HS-27A (cell line): ENCODE measurements at regions not wholly inside any gene's neighbourhood (a gene's known extent, or its start where the extent isn't known, plus 50 kb on each side); places are given as distances from the start of the nearest gene placed in this dataset.

Source experiments
- DNase-seq: peaks from one replicate; pipeline ENCODE4 v3.0.0-alpha.2; 2012; ENCODE audit warnings: low read depth, missing footprints

DNA sequence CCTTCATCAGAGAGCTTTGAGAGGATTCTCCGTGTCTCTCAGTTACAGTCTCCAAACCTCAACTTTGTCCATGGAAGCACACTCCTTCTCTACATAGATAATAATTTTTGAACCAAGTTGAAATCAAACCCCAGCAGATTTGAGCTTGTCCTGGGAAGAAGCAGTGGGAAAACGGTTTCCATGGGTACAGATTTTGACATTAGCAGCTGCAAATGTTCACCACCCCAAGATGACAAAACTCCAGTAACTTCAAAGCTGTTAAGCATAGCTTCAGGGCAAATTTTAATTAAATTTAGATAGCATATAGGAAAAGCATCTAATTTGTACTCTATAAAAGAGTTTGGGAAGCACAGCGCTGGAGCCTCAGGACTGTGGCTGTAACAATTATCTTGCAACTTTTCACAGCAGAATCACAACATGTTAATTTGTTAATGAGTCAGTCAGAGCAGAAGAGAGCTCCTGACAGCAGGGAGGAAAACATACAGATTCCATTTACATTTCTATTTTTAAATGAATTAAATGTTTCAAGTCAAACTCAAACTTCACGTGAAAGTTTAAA lies 240.7 kb downstream of the BMP7 start:
- no peak for DNase-seq

DNA sequence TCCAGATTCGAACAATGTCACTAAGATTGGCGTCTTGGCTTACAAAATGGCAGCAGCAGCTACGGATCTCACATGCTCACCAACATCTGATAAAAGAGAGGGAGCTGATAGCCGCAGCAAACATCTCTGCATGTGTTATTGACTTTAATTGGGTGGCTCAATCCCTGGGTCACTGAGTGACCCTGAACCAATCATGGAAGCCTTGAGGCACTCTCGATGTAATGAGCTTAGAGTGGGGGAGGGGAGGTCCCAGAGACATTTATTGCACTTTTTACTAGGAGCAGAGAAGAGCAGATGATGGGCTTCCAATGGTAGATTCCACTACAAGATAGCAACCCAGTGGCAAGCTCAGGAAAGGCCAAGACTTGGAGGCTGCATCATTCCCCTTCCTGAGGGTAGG lies 238.7 kb downstream of the BMP7 start:
- DNase-seq, result no peak

DNA sequence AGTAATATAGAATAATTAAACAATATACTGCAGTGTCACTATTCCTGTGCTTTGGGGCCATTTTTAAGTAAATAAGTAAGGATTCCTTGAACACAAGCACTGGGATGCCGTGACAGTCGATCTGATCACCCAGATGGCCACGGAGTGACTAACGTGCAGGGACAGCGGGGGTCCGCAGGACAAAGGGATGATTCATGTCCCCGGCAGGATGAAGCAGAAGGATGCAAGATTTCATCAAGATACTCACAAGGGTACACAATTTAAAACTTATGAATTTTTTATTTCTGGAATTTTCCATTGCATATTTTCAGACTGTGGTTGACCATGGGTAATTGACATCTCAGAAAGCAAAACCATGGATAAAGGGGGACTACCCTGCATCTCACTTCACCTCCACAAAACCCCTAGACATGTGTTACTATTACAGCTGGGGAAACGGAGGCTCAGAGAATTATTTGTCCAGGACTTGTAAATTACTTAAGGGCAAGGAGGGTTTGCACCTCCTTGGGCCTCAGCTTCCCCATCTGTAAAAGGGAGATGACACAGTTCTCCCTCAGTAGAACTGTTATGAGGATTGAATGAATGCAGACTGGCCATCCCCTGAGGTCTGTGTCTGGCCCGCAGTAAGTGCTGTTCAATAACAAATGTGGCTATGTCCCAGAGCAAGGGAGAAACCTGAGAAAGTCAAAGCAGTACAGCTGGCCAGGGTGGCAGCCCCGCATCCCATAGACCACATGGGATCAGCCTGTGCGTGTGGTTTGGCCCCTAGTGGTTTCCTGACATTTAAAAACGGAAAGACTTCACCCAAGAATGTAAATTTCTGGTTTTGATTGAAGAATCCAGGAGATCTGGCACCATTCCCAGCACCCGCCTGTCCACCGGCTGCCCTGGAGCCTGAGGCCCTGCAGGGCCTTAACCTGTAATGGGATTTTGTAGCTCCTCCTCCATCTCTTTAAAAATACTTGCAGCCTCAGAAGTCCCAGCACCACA lies 235.5 kb downstream of the BMP7 start:
- DNase-seq, result no peak

DNA sequence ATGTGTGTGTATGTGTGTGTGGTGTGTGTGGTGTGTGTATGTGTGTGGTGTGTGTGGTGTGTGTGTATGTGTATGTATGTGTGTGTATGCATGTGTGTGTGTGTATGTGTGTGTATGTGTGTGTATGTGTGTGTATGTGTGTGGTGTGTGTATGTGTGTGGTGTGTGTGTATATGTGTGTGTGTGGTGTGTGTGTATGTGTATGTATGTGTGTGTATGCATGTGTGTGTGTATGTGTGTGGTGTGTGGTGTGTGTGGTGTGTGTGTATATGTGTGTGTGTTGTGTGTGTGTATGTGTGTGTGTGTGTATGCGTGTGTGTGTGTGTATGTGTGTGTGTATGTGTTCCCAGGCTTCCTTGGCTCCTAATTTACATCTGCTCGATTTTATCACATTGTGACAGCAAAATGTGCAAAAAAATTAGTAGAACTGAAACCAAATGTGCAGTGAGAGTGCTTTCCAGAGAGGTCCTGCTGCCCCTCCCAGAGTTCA lies 234.5 kb downstream of the BMP7 start:
- no peak for DNase-seq

DNA sequence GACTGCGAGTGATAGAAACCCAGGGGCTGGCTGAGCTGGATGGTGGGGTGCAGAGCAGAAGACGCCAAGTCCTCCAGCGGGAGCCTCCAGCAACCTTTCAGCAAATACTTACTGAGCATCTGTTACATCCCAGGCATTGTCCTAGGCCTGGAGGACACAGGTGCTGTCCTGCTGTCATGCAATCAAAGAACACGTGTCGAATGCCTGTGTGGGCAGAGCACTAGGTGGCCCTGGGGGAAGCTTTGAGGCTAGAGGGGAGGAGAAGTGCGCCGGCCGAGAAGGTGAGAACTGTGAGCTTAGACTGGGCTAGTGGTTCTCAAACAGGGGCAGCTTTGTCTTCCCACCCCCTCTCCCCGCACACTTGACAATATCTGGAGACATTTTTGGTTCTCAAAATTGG lies 233.6 kb downstream of the BMP7 start:
- DNase-seq, result no peak

DNA sequence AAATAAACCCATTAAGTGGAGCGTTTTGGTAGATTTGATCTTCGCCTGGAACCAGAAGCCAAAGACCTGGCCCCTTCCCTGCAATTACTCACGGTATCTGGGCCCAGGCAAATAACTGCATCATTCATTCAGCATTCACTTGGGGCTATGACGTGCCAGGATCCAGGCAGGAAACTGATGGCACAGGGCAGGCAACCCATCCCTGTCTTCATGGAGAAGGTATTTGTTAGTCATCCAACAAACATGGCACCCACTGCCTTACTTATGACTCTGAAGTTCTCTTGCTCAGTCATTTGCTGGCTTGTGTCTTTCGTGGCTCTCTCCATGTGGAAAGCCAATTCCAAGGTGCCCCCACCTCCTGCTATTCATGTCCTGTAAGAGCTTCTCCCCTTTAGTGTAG lies 232.4 kb downstream of the BMP7 start:
- DNase-seq, result no peak

DNA sequence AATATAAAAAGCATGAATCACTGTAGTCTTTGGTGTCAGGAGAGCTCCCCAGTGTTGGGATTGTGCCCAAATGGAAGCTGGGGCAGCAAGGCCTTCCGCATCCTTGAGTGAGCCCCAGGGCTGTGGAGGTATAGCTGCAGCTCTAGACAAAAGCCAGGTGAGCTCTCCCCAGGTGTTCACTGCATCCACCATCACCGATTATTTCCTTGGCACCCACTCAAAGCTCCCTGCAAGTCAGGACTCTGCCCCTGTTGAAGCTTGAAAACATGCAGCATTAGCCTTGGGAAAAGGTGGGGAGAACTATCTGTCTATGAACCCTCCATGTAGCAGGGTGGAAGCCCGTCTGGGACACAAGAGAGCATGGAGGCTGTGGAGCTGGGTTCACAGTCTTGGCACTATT lies 228.8 kb downstream of the BMP7 start:
- DNase-seq, result no peak

DNA sequence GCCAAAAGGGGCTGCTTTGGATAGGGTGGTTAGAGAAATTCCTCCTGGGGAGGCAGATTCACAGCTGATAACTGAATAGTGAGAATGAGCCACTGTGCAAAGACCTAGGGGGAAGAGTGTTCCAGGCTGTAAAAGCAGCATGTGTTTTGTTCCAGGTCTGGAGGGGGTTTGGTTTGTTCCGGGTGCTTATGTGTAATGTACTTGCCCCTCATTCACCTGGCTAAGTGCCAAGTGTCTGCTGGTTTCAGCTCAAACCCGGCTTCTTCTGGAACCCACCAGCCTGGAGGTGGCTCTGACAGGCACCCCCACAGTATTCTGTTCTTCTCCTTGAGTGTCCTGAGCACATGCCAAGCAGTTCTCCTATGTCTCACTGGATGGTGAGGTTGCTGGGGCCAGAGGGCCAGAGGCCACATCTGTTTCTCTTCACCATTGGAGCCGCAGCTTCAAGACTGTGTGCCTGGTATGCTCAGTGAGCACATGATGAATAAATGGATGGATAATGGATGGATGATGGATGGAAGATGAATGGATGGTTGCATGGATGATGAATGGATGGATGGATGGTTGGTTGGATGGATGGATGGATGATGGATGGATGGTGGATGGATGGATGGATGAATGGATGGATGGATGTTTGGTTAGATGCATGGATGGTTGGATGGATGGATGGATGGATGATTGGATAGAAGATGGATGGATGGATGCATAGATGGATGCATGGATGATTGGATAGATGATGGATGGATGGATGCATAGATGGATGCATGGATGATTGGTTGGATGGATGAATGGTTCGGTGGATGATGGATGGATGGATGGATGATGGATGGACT lies 227.6 kb downstream of the BMP7 start:
- no peak for DNase-seq

DNA sequence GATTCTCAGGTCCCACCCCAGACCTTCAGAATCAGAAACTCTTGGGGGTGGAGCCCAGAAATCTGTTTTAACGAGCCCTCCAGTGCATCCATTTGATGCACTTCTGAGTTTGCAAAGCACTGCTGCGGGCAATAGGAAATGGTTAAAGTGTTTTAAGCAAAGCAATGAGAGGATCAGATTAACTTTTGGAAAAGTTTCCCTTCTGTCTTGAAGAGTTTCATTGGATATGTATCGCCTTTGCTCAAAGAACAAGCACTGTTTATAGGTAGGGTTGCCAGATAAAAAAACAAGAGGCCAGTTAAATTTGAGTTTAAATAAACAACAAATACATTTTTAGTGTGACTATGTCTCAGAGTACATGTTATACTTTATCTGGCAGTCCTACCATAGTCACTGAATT lies 226.0 kb downstream of the BMP7 start:
- no peak for DNase-seq

DNA sequence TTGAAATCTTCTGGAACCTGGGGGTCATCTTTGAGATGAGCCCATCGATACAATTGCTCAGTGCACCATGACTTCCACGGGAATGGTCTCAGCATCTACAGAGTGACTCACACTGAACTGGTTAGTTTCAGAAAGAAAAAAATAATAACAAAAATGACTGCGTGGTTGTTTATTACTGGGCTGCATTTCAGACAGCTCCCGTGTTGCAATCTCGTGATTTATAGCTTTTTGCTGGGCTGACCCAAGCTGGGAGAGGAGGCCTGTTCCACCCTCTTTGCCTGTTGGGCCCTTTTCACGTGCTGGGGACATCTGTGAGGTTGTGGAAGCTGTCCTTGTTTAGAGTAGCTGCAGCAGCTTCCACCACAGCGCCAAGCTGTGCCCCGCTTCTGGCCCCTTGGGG lies 225.5 kb downstream of the BMP7 start:
- DNase-seq, result no peak

DNA sequence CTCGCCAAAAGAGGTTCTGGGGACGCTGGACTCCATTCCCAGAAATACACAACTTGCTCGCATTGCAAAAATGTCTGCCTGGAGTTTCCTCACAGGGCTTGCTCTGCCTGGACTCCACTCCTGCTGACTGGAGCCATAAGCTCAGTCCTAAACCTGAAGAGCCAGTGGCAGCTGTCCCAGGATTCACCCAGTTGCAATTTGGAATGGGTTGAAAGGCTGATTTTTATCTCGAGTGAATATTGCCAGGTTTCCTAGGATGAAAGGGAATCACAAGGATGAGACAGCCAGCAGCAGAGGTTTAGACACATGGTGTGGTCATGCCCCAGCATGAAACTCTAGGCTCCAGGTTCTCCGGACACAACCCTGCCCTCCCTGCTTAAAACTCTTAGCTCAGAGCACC lies 223.3 kb downstream of the BMP7 start:
- no peak for DNase-seq

DNA sequence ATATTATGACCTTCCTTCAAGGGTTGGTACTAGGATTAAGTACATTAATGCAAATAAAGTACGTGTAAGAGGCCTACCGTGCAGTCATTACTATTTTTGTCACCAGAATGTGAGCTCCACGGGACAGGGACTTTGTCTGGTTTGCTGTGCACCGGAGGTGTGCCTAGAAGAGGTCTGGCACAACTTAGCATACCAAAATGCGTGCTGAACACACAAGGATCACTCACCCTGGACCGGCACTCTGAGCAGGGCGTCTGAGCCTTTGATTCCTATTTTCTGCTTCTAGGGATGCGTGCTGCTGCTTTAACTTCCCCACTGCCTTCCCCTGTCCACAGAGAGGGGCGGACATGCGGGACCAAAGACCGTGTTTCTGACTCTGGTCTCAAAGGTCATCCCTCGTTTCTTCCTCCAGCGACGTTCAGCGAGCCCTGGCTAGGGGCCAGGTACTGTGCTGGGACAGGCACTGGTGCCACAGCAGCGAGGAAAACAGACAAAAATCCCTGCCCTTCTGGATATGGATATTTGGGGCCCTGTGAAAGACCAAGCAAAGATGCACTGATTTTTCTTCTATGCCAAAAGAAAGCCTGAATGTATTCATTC lies 222.7 kb downstream of the BMP7 start:
- no peak for DNase-seq

DNA sequence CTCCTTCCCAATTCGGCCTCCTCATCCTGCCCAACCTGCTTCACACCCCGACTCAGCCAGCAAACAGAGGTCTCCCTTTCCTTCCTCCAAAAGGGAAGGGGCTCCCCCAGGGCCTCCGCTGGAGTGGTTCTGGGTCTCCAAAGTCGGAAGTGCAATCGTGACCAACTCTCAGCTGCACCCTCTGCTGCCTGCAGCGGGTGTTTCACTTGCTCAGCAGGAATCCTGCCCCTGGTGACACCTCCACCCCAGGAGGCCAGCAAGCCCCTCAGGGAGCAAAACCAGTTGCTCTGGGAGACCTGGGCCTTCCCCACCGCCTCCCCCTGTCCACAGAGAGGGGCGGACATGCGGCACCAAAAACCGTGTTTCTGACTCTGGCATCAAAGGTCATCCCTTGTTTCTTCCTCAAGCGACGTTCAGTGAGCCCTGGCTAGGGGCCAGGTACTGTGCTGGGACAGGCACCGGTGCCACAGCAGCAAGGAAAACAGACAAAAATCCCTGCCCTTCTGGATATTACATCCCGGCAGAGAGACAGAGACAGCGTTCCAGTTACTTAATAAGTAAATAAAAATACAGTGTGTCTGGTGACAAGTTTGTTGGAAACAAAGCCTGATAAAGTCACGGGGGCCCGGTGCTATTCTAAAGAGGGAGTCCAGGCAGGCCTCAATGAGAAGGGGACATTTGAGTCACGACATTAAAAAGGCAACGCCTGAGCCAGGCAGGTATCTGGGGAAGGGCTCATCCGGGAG lies 219.0 kb downstream of the BMP7 start:
- DNase-seq, result no peak

DNA sequence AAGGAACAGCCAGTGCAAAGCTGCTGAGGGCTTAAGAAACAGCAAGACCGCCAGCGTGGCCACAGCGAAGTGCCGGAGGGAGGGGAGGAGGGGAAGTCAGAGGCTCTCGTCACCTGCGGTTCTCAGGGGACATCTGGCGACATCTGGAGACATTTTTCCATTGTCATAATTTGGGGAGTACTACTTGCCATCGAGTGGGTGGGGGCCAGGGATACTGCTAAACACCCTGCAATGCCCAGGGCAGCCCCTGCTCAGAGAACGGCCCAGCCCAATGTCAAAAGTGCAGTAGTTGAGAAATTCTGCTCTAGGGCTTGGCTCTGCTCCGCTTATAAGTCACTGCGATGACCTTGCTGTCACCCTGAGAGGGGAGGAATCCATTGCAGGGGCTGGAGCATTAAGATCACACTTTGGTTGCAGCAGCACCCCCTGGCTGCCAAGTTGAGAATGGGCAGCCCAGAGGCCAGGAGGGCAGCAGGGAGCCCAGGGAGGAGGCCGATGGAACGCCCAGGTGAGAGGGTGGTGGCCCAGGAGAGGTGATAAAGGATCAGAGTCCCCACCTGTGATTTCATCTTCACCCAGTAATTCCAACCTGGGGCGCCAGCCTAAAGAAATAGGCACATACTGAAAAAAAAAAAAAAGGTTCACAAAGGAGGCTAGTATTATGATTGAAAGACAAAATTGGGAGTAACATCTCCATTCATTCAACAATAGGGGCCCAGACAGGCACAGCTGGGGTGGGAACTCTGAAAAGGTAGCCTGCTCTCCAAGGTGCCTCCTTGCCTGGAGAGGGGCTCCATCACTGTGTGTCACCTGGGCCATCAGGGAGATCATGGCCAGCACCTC lies 218.2 kb downstream of the BMP7 start:
- DNase-seq, result no peak

DNA sequence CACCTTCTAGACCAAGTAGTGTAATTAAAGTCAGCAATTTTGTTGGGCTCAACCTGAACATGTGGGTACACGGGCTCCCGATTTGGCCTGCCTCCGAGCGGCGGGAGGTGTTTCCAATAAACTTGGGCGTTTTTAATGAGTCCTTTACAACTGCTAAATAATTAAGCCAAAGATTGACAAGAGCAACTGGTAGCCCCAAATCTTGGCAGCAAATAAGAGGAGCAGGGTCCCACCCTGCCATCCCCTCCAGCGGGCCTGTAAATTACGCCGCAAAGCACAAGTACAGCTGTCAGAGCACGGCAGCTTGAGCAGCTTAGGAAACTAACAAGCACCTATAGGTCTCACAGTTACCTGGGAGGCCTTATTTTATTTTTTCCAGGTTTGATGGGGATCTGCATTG lies 217.1 kb downstream of the BMP7 start:
- DNase-seq, result no peak

DNA sequence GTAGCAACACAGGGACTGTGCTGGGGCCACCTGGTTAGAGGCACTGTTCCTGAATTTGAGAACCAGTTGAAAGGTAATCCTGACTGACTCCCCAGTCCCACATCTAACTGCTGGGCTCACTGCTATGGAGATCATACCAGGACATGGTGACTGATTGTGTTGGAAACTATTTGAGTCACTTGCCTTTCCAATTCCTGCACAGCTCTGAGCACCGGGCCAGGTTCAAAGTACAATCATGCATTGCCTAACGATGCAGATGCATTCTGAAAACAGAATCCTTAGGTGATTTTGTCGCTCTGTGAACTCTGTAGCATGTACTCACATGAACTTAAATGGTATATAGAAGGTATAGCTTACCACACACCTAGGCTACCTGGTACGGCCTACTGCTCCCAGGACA lies 215.3 kb downstream of the BMP7 start:
- DNase-seq, result no peak

DNA sequence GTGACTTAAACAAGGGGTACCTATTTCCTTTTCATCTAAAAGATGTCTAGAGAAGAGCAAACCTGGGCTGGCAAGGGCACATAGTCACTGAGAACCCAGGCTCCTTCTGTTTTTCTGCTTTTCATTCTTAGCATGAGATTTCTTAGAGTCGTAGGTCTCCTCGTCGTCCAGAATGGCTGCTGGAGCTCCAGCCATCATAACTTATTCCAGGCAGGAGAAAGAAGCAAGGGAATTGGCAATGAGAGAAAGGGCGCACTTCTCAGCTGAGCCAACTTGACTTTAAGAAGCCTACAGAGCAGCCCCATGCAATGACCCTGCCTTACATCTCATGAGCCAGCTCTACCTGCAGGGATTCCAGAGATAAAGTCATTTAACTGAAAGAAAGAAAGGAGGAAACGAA lies 213.4 kb downstream of the BMP7 start:
- DNase-seq, result no peak

DNA sequence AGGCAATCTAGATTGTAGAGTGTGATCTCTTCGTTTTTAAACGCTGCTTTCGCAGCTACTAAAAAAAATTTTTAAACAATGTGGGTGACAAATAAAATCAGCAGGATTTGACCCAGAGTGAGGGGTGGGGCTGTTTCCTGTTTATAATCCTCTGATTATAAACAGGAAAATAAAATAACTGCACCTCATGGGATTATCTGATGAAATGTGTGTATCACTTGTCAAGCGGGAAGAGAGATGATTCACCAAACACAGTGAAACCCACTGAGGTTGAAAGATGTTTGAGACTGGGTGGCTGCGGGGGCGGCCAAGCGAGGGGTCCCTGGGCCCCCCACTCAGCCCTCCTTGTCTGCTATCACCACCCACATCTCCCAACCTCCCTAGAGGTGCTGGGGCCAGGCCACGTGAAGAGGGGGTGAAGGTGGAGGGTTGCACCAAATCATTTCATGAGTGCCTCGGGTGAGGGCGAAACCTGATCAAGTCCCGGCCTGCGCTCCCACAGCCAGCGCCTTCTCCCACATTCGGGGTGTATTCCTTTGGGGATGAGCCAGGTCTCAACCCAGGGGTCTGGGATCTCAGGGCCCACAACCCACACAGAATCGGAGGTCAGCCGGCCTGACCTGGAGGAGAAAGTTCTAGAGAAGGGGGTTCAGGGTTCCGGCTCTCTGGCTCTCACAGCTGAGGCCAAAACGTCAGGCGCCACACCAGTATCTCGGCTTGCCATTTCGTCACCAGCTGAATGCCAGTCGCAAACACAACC lies 212.5 kb downstream of the BMP7 start:
- no peak for DNase-seq

DNA sequence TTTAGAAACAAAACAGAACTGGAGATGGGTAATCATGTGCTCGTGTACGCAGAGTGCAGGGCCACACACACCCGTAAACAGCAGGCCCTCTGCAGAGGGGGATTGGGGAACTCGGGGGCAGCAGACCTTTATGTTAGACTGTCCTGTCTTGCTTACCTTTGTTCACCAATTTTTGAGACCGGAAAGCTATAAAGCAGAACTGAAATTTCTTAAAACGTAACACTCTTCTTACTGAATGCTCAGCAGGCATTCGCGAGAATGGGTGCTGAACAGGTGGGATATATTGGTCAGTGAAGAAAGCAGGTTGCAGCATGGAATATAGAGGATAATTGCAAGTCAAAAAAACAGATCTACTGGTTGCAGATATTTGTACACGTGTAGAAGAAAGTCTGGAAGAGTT lies 211.1 kb downstream of the BMP7 start:
- no peak for DNase-seq

DNA sequence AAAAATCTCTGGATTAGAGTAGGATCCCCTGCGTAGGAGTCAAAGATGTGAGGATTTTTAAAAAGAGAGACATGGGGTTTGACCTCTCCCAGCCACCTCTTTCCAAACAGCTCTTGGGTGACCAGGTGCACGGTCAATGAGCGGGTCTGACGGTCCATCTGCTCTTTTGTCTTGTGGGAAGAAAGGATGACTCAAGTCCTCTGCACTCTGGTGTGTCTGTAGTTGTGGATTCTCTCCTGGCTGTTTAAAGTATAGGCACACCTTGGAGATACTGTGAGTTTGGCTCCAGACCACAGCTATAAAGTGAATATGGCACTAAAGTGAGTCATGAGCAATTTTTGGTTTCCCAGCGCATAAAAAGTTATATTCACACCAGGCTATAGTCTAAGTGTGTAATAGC lies 209.8 kb downstream of the BMP7 start:
- no peak for DNase-seq
